Inflammatory macrophage treated with lipopolysaccharide for 1 hour (primary cell): ENCODE measurements at regions not wholly inside any gene's neighbourhood (a gene's known extent, or its start where the extent isn't known, plus 50 kb on each side); places are given as distances from the start of the nearest gene placed in this dataset.
"Not testable (repeated sequence)": the region's sequence is repeated elsewhere in the genome, so short reads cannot be mapped to it uniquely, and the experiment has no call there.

ENCODE experiments used
- DNase-seq, 2 donors: peaks; one replicate each; pipeline ENCODE4 v3.0.0-alpha.2; 2020 to 2022

DNA sequence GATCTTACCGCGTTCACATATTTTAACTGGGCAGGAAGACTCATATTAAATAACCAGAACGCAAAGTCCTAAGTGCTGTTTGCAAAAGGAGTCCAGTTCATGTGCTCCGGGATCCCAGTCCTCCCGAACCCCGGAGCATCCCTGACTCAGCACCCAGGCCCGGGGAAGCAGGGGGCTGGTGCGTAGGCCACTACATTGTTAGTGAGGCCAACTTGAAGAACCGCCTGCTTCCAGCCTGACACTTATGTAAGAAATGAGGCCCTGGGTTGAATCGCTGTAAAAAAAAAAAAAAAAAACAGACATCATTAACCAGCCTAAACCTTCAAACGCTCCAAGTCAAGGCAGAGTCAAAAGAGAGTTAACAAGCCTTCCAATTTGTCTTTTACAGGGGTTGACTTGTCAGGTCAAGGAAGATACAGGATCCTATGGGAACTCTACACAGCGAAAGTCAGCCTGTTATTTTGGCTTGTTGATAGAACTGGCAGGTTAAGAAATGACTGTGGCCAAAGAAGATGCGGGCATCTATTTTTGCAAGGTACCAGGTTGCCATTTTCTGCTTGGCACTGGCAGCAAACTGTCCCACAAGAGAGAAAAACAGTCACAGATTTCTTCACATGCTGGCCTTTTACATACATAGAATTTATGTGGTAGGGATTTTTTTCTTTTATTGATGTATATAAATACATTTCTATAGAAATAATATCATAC, 93.3 kb downstream of the ACTL7B start:
- DNase-seq, result no peak

DNA sequence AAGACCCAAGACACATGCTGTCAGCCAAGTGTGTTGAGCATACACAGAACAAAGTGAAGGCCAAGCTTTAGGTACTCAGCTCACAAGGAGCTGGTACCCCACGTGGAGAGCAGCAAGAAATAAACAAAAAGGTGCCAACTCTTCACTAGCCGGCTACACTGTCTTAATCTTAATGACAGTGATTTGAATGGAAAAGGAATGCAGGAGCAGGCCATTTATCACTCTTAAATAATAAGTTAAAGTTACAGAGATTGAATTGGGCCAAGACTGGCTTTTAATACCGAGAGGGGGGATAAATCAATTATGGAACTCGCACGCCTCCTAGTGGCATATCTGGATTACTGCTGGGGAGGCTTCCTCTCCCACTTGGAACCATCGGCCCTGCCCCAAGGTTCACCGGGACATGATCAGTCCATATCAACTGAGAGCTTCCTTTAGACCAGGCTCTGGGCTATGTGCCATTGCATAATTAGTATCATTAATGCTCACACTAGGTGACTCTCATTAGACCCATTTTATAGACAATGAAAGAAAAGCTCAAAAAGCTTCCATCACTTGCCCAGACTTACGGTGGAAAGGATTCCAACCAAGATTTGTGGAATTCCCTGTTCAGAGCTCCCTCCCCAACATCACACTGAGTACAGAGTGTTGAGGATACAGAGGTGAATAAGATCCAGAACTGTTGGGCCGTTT, 94.0 kb downstream of the ACTL7B start:
- DNase-seq, result peak; percentile 40 to 87

DNA sequence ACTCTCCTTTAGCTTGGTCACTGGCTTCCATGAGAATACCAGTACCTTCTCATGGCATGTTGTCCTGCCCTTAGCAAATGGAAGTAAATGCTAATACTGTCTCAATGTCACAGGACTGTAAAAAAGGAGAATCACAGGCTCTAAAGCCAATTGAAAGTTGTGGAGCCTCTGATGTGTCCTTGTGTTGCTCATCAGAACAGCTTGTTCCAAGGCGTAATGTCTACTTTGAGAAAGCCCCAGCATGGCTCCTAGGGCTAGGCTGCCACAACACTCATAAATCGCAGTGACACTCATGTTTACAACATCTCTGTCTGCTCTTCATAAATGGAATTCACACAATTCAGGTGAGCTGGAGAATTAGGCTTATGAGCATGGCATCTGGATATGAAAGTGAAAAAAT, 94.9 kb downstream of the ACTL7B start:
- no peak for DNase-seq

DNA sequence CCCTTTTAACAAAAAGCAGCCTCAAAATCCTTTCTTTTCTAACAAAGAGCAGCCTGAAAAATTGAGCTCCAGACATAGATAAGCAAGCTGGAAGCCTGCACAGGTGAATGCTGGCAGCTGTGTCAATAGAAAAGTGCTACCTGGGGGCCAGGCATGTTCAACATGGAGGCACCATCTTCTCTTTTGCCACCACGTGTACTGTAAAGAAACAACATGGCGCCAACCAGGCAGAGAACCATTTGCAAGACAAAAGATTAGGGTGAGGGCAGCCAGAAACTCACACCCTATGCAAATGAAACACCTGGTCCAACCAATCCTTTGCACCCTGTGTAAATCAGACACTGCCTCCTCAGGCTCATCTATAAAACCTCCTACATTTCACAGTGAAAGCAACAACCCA, 96.0 kb downstream of the ACTL7B start:
- DNase-seq, result no peak

DNA sequence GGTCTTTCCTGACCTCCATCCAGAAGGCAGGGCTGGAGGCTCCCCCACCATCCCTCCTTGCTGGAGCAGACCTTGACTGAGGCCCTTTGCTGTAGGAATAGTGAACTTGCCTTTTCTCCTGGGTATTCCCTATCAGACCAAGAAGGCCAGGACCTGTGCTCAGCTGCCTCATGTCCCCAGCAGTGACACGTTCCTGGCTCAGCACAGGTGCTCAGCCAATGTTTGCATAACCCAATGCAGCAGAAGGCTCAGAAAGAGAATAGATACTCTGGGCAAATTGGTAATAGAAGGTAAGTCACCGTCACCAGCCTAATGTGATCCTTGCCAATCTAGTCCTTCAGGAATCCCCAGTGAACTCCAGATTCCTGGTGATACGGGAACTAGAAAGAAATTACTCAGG, 96.4 kb downstream of the ACTL7B start:
- no peak for DNase-seq

DNA sequence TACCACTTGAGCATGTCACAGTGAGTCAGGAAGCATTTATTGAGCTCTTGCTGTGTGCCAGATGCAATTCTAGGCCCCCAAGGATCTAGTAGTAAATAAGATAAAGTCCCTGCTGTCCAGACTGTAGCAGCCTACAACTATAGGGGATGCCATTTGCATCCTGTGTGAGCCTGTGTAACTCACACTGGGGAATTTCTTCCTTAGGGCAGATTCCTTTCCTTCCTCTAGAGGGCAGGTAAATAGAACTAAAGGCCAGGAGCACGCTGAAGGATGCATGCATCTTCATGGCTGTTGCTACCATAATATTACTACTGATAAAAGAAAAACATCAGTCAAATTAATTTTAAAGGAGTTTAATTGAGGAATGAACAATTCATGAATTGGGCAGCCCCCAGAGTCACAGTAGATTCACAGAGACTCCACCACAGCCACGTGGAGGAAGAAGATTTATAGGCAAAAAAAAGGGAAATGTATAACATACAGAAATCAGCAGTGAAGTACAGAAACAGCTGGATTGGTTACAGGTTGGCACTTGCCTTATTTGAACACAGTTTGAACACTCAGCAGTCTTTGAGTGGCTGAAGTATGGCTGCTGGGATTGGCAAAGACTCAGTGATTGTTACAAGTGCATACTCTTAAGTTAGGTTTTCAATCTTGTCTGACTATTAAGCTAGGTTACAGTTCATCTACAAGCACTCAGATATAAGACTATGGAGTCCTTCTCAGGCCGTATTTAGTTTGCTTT, 98.9 kb downstream of the ACTL7B start:
- DNase-seq, result no peak

DNA sequence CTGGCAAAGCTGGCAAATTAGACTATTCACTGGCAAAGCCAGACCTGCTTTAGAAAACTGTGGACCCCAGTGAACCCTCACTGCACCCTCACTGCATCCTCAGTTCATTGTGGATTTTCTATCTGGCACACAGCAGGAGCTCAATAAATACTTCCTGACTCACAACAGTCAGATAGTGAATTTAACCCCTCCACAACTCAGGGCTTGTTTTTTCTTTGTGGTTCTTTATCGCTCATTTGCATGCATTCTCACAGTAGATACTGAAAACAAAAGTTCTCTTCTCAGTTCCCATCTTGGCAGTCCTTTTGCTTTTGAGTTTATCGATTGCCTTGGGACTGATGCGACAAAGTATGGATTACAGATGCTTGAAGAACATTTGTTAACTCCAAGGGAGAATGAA, 99.8 kb downstream of the ACTL7B start:
- no peak for DNase-seq

DNA sequence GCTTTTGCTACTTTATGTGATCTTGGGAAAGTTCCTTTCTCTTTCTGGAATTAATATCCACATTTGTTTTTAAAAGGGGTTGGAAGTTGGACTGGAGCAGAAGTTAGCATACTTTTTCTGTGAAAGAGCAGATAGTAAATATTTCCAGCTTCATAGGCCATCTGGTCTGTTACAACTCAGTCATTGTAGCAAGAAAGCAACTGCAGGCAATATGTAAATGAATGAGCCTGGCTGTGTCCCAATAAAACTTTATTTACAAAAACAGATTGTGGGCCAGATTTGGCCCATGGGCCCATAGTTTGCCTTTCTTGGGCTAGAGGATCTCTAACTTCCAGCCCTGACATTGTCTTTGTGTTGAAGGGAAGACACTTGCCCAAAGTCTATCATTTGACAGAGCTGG, 104.4 kb downstream of the ACTL7B start:
- DNase-seq, result no peak

DNA sequence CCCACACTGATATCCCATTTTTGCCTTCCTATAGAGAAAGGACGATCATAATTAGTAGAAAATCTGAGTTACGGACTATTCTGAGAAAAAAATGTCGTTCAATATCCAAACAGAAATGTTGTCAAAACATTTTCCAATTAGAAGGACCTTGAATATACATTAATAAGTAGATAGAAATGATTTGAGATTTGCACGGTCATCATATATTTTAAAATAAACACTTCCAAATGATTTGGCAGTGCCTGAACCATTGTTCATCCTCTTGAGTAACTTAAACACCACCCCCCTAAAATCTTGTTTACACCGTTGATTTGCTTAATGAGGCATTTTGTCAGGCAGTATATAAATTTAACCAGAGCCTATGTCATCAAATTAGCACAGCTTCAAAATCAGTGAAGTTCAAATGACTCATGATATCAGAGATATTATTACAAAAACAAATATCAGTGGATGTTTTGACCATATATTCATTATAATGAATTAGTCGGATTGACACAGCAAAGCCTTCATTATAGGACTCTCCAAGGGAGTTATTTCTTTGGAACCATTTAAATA, 105.0 kb downstream of the ACTL7B start:
- no peak for DNase-seq

DNA sequence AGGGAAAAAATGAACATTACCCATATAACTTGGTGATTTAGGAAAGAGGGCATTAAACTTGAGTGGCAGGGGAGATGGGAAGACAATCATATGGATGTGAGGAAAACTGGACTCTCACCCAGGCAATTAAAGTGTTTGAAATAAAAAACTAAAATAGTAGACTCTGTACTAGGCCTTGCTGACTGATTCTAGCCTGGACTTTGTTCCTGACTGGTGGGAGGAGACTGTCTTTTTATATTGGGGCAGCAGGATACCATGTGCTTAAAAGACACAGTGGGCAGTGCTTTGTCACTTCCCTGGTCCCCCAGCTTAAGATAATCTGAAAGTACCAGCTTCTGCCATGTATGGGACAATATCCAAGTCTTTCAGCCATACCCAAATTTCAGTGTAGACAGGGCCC, 107.0 kb downstream of the ACTL7B start:
- DNase-seq, result no peak

DNA sequence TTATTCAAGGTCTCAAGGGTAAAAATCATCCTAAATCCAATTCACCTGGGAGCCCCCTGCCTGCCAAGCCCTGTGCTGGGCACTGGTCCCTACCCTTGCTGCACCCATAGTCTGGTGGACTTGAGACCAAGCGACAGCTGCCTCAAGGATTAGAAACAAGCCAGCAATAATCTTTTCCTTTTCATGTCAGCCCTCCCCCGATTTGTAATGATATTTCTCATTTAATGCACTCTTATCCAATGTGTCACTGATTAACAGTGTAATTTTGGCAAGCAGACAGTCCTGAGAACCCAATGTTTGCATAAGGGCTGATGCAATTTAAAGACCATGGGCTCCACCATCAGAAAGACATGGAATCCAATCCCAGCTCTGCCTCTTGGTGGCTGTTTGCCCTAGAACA, 108.9 kb downstream of the ACTL7B start:
- DNase-seq, result no peak

DNA sequence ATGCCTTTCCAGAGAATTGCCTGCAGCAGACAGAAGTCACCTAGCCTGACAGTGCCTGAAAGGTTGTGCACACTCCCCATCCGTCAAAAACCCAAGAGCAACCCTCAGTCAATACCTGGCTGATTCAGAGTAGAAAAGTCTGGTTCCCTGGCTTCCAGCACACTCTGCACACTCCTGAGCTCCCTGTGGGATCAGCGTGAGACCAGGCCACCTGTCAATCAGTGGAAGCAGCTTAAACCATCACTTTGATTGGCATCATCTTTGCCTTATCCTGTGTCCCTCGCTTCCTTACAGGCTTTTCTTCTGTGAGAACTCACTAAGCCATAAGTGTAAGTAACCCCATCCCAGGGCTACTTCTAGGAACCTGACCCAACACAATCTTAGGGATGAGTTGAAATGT, 109.8 kb downstream of the ACTL7B start:
- DNase-seq, result no peak

DNA sequence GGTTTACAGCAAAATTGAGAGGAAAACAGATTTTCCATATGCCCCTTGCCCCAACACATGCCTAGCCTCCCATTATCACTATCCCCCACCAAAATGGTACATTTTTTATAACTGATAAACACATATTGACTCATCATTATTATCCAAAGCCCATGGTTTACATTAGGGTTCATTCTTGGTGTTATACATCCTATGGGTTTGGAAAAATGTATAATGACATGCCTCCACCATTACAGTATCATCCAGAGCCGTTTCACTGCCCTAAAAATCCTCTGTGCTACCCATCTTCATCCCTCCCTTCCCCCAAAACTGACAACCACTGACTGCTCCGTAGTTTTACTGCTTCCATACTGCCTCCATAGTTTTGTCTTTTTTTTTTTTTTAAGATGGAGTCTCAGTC, 111.1 kb downstream of the ACTL7B start:
- DNase-seq, result no peak

DNA sequence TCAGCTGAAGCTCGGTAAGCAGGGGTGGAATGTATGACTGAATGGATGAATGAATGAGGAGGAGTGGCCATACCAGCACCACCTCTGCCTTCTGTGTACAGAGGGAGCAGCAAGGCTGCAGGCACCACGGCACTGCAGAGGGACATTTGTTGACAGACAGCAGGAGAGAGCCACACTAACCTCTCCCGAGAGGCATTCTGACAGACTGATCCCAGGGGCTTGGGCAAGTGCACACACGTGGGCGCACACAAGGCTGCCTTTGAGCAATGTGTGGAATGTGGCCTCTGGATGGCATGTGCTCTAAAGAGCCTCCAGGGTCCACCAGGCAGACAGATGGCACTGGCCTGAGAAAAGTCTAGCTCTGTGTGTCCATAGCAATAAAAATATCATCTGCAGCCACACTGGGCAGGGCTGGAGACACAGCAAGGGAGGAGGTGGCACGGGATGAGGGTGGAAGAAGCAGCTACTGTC, 111.8 kb downstream of the ACTL7B start:
- DNase-seq, result no peak

DNA sequence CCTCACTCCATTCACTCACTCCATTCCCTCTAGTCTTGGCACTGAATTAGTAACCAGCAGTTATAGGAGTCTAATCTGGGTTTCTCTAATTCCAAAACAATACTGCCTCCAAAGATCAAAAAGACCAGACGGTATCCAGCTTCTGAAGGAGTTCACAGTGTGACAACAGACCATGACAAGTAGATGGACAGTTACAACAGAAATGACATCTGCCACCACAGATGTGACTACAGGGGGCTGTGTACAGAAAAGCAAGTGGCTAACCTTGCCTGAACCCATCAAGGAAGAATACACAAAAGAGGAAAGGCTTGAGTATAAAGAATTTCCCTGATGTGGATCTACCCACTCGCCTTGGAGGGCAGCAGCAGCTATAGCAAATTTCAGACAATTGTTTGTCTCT, 112.4 kb downstream of the ACTL7B start:
- DNase-seq, result no peak

DNA sequence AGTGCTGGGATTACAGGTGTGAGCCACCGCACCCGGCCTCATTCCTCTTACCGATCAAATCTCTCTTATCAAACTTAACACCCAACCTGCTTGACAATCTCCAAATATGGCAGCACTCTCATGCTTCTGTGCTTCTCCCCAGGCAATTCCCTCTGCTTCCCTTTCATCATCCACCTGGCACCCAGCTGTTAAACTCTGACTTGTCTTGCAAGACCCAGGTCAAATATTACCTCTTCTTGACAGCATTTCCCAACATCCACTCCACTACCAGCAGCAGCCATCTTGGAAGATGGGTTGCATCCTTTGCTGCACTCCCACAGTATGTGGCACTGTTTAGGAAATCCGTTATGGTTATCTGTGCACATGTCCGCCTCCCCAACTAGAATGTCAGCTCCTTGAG, 113.6 kb downstream of the ACTL7B start:
- no peak for DNase-seq

DNA sequence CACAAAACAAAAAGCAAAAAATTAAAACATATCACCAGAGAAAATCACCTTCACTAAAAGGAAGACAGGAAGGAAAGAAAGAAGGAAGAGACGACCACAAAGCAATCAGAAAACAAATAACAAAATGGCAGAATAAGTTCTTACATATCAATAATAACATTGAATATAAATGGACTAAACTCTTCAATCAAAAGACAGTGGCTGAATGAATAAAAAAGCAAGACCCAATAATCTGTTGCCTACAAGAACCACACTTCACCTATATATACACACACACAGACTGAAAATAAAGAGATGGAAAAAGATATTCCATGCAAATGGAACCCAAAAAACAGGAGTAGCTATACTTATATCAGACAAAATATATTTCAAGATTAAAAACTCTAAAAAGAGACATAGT, 124.5 kb downstream of the ACTL7B start:
- not testable (repeated sequence) for DNase-seq

DNA sequence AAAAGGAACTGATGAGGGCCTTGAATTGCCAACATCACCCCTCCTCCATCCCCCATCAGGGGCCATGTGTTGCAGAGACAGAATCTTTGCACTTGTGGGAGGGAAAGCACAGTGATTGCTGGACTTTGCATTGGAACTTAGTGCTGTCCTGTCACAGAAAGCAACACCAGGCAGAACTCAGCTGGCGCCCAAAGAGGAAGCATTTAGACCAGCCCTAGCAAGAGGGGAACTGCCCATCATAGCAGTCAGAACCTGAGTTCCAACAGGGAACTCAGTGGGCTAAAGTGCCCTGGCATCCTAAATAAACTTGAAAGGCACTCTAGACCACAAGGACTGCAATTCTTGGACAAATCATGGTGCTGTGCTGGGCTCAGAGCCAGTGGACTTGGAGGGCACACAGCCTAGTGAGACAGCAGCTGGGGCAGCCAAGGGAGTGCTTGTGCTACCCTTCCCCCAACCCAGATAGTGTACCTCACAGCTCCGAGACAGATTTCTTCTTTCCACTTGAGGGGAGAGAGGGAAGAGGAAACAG, 128.1 kb downstream of the ACTL7B start:
- DNase-seq, result peak; percentile 52 to 53

DNA sequence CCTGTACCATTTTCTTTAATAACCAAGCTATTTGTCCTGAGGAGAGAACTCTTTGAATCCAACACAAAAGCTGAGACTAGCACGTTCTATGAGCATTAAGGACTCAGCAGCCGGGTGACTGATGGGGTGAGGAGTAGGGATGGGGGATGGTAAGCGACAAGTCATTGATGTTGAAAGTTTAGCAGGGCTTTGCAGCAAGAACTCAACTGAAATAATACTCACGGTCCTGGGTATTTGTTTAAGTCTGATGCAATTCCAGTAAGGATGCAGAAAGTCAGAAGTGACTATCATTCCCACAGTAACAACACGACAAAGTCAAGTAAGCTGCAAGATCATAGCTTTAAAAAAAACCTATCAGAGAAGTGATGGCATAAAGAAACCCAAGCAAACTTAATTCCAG, 131.1 kb downstream of the ACTL7B start:
- DNase-seq, result no peak

DNA sequence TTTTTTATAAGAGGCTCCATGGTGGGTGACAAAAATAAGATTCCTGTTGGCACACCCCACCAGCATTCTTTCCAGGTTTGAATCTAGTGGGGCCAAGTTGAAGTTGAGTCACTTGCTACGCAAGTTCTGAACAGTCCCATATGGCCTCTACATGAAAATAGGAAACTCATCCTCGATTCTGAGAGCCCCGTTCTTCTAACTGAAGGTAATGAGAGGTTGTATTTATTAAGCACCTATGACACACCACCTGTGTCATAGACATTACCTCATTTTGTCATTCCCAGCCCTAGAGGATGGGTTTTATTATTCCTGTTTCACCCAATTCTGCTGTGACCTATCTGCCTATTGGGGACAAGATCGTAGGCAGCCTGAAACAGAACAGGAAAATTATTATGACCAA, 131.7 kb downstream of the ACTL7B start:
- DNase-seq, result no peak

DNA sequence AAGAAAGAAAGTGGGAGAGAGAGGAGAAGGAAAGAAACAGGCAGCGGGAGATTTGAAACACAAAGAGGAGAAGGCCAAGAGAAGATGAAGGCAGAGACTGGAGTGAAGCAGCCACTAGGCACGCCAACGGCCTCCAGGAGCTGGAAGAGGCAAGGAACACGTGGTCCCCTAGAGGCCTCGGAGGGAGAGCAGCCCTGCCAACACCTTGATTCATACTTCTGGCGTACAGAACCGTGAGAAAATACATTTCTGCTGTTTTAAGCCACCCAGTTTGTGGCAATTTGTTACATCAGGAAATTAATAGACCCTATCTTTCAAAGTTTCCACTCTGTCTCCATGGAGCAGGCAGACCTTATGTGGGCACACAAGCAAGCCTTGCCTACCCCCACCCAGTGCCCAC, 133.4 kb downstream of the ACTL7B start:
- DNase-seq, result no peak

DNA sequence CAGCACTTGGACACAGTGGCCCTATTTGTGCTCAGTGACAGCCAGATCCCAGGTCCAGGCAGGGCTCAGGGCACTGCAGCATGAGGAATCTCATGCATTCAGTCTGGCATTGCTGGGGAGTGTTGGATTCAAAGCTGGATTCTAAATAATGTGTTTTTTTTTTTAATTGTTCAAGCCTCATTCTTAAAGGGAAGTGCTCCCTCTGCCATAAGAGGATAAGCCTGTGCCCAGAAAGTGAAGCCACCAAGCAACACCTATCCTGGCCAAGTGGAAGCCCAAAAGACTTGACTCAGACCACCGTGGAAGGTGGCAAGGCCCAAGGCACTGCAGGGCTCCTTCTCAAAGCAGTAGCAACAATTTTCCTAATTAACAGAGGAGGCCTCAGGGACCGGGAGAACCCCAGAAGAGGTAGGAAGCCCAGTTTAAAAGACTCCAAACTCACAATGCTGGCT, 135.6 kb downstream of the ACTL7B start:
- DNase-seq, result no peak

DNA sequence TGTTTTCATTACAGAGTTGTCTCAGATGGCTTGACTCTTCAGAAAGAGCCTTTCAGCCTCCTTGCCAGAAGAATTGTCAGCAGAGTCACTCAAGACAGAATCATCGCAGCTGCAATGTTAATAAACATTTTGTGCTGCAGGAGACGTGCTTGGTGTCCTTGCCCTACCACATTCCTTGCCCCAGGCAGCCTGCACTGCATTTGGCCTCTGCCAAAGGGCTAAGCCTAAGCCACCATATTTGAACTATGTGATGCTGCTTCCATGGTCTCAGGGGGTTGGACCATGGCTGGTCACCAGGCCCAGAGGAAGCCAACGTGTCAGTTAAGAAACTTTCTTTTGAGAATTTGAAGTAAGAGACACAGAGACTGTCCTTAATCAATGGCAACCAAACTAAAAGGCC, 145.4 kb downstream of the ACTL7B start:
- DNase-seq, result no peak
